GM21423 (cell line): ENCODE measurements at regions not wholly inside any gene's neighbourhood (a gene's known extent, or its start where the extent isn't known, plus 50 kb on each side); places are given as distances from the start of the nearest gene placed in this dataset.

Source experiments
- ATAC-seq: cut with Tn5 transposase; IDR thresholded peaks from one replicate; pipeline ENCODE4 v1.9.1; 2021; ENCODE audit warnings: mild to moderate bottlenecking, moderate library complexity; ENCODE audit not compliant: unreplicated experiment

DNA sequence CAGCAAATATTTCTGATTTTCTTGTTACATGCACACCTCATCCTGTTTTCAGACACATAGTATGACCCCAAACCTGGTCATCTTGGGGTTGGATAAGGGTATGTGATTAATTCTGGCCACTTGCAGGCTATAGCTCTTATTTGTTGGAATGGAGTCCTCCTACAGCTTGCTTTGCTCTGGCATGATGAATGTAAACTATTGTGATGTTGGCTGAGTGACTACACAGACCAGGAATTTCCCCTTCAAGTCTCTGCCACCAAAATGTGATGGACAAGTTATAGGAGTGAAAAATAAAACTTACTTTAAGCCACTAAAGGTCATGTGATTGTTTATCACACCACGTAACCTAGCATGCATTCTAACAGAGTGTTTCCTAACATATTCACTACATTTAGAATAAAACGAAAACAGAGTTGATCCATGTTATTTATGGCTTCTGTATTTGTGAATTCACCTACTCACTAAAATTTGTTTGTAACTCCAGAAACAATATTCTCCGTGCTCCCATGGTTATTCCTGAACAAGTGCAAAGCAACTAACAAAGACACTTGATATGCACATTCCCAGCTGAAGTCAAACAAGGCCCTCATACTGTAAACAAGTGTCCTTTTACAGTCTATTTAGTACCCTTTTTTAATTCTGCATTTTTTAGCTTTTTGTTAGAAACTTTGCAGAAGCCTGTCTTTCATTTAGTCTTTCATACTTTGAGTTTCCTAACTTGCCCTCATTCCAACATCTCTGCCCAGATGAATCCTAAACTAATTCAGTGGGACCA lies 599.2 kb upstream of the PCDH15 start:
- no peak for ATAC-seq

GRCh38 chr10:55398497-55398882 lies 597.5 kb upstream of the PCDH15 start:
- ATAC-seq, result no peak

DNA sequence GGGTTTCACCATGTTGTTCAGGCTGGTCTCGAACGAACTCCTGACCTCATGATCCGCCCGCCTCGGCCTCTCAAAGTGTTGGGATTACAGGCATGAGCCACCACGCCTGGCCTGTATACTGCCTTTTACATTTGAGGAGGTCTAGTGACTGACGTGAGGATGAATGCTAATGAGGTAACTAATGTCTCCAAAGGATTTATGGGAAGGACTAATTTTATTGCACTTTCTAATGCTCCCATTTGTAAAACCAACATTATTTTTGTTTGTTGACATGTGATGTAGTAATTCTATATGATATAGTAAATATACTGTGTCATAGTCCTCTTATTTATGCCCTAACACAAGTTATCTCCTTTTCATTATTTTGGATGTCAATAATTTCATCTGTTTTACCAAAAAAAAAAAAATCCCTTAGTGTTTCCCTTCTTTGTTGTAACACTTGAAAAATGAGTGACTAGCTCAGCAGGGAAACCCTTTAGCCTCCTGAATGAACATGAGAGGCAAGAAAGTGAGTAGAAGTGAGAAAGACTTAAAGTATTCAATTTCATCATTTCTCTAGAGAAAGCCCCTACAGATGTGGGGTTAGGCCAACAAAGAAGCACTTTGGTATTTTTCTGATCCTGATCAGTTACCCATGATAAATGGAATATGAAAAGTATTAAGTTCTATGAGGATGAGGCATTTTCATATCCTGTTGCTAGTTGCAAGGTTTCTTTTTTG lies 596.9 kb upstream of the PCDH15 start:
- no peak for ATAC-seq

DNA sequence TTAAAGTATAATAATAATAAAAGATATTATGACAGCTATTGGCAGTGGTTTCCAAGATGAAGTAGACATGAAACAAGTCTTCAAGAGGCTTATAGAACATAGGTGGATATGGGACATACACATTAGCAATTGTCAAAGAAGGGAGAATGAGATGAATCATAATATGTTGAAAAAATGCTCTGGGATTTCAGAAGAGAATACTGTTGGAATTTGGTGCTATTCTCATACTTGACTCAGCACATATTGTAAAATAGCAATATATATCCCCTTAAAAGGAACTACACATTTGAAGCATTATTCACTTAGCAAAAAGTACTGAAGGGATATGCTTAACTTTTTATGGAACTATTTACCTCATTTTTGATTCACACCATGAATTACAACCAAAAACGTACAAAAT lies 577.2 kb upstream of the PCDH15 start:
- ATAC-seq, result no peak

DNA sequence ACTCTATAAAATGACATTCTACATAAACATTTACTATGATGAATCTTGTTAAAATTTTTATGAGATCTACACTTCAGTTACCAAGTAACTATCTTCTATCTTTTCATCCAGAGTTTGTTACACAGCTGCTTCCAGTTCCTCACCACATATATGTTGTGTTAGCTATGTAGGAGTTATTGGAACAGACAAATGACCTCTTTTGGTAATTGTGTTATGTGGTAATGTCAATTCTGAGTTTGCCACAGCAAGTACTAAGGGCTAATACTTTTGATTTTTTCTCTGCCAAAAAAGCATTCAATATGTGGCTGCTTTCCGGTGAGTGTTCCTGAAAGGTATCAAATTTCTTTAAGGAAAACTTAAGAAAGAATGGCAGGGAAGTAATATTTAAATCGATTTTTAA lies 573.9 kb upstream of the PCDH15 start:
- no peak for ATAC-seq

DNA sequence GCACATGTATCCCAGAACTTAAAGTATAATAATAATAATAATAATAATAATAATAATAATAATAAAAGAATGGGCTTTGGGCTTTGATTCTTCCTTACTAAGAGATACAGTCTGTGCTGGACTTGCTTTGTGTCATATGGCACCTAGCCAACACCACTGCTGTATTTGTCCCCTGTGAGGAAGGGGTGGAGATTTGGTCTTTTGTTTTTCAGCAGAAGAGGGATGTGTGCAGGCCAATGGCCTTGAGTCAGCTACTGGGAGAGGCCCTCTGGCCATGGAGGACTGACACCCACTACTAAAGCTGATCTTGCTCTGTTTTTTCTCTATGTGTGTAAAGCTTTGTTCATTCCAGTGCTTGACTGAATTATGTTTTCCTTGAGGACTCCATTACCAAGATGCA lies 573.0 kb upstream of the PCDH15 start:
- ATAC-seq, result no peak

DNA sequence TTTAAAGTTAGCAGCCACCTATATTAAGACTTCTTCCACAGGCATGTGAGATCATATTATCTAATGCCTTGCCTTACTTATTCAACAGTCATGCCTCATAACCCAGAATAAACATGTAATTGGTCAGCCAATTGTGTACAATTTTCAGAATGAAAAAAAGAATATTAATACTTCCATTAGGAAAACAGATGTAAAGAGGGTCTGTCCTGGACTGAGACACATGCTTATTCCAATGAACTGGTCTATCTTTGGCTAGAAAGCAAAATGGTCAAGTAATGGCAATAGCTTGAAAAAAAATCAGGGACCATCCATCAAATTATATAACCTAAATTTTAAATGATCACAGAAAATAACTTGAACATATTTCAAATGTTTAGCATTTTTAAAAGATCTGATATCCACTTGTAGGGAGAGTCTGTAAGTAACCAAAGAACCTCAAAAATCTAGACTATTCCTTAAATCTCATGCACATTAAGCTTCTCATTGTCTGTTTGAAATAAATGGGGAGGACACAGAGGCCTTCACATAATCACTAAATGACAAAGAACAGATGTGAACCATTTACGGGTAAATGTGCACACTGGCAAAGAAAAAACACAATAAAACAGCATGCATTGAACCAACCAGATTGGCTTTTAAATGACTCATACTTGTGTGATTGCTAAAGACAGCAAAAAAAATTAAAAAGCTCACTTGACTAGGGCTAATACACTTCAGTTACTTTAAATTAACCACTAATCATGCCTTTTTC lies 568.8 kb upstream of the PCDH15 start:
- no peak for ATAC-seq

DNA sequence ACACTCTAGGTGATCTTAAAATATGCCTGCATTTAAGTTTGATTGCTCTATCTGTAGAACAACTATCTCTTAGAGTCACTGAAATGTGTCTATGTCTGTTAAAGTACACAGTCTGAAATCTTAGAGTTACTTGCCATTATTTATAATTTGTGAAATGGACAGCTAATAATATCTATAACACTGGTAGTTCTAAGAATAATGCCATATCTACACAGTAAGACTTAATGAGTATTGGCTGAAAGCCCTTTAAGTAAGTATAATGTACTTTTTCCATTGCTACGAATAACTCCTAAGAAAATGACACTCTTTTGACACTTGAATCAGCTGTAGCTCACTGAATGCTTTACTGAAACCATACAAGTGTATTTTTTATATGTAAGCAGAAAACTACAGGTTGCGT lies 567.4 kb upstream of the PCDH15 start:
- ATAC-seq, result no peak

DNA sequence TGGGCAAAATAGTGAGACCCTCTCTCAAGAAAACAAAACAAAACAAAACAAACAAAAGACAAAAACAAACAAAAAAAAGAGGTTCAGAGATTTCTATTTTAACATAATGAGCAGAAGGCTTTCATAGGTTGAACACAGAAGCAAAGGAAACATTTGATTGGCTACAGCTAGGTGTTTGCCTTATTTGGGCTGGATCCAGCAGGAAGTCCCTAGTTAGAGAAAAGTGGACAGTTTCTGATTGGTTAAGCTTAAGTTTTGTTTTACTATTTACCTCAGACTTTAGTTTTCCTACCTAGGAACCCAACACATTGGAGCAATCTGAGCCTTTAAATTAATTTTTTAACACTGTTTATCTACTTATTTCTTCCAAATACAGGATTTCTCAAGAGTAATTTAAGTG lies 566.5 kb upstream of the PCDH15 start:
- no peak for ATAC-seq

DNA sequence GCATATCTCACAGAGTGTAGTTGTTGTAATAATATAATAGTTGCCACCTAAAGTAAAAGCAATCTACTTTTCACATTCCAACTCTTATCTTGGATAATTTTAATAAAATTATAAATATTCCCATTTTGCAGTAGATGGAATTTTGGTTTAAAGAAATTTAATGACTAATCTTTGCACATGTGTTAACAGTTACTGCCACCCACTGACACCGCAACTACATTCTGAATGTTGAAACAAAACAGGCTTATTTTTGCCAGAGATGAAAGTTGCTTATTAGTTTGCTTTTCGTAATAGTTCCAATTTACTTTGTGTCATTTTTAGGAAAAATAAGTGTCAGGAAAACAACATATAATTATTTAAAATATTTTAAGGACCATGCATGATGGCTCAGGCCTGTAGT lies 557.5 kb upstream of the PCDH15 start:
- ATAC-seq, result no peak

DNA sequence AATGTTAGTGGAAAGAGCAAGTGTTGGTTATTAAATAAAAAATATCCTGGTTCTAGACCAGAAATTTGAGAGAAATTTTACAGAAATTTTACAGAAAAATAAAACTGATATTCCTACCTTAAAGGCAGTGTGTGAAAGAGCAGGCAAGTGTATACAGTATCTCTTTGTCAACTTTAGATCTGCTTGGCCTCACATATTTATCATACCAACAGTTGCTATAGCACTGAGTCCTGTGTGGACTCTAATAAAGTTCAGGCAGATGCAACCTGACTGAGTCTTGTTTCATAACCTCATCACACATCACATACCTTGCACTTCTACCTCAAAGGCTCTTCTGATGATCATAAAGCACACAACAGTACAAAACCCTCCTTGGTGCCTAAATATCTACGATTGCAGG lies 552.4 kb upstream of the PCDH15 start:
- ATAC-seq, result no peak

- ATAC-seq, result no peak
These were observed 550.4 kb upstream of the PCDH15 start for GRCh38 chr10:55351431-55351830.

DNA sequence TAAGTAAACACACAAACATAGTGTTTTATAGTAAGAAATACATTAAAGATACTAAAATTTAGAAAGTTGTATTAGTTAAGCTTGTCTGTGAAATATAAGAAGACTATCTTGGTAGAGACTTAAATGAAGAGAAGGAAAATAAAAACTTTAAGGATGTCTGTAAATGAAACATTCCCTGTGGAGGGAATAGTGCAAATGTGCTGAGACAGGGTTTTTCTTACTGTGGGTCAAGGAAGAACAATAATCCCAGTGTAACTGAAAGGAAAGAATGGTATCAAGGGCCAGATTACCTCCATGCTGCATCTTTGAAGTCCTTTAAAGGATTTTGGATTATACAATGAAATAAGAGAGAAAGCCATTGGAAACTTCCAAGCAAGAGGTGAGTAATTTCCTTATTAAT lies 547.5 kb upstream of the PCDH15 start:
- no peak for ATAC-seq

DNA sequence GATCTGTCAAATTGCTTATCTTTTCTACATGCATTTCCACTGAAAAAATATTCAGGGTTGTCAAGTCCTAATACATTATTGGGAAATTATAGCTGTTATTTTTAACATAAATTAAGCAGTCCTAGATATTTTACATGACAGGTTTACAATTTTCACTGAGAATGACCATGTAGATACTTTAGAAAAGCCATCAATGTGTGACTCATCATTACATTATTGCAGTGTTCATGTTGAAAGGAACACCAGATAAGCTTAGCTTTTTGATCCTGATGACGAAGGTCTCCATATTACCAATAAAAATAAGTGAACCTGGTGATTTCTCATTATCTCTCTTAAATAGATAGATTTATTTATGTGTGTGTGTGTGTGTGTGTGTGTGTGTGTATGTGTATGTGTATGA lies 529.5 kb upstream of the PCDH15 start:
- ATAC-seq, result no peak

GRCh38 chr10:55329796-55330195 lies 528.8 kb upstream of the PCDH15 start:
- ATAC-seq, result no peak

GRCh38 chr10:55320187-55320700 lies 519.2 kb upstream of the PCDH15 start:
- ATAC-seq, result no peak

- no peak for ATAC-seq
These were observed 511.0 kb upstream of the PCDH15 start for GRCh38 chr10:55311848-55312635.

GRCh38 chr10:55310143-55310542 lies 509.1 kb upstream of the PCDH15 start:
- ATAC-seq, result no peak

DNA sequence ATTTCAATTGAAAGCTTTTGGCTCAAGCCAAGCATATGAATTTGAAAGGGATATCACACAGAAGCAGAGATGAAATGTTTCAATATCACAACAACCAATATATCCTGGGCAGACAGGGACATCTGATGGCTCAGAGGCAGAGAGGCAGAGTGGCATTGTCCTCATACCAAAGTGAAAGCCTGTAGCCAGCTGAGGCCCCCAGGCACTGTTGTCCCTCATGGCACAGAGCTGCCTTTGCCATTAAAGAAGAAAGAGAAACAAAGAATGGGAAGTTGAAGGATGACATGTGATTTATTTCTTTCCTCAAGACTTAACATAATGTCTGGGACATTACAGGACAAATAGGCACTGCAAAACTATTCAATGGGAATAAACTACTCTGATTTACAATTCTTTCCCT lies 504.3 kb upstream of the PCDH15 start:
- ATAC-seq, result no peak

DNA sequence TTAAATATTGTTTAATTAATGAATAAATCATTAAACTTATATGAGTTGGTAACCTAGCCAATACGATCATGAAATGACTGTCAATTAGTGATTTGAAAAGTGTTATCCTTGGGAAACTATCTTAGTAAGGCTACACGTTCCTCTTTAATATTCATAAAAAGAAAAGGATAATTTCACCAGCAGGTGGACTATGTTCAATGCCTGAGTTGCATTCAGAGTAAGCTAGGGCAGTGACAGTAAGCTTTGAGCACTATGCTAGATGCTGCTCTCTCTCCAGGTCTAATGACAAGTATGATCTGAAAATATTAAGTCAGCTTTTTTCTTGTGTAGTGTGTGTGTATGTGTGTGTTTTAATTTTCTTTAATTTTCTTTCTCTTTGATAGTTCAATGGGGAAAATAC lies 486.3 kb upstream of the PCDH15 start:
- ATAC-seq, result no peak

GRCh38 chr10:55283031-55283430 lies 482.0 kb upstream of the PCDH15 start:
- no peak for ATAC-seq
